Right hindlimb (tissue), 1 donor: ENCODE measurements at regions not wholly inside any gene's neighbourhood (a gene's known extent, or its start where the extent isn't known, plus 50 kb on each side); places are given as distances from the start of the nearest gene placed in this dataset.

ENCODE experiments used
- DNase-seq: peaks from one replicate; pipeline ENCODE4 v3.0.0-alpha.2; 2018

- DNase-seq: no peak
Measured at GRCh38 chr5:147037515-147038205, 159.1 kb upstream of the PPP2R2B start.

GRCh38 chr5:147040856-147041255, 162.3 kb upstream of the PPP2R2B start:
- no peak for DNase-seq

- no peak for DNase-seq
Measured at GRCh38 chr5:147044572-147045273, 166.2 kb upstream of the PPP2R2B start.

- DNase-seq: no peak
Measured at GRCh38 chr5:147045290-147045689, 166.7 kb upstream of the PPP2R2B start.

GRCh38 chr5:147046281-147046680, 167.7 kb upstream of the PPP2R2B start:
- no peak for DNase-seq

GRCh38 chr5:147046894-147047293, 168.3 kb upstream of the PPP2R2B start:
- no peak for DNase-seq

DNA sequence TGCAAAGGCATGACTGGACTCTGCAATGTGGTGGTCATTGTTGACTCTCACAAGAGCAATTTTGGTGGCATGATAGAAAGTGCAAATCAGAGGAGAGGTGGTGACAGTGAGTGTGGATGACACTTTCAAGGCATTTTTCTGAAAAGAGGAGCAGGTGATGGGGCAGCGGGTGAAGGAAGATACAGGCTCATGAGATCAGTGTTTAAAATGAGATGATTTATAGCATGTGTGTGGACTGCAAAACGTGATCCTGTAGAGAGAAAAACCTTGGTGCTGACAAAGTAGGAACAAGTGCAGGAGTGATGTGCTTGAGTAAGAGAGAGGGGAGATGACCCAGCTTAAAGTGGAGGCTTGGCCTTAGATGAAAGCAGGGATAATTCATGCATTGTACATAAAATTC, 171.2 kb upstream of the PPP2R2B start:
- no peak for DNase-seq

- no peak for DNase-seq
Measured at GRCh38 chr5:147050172-147050571, 171.6 kb upstream of the PPP2R2B start.

DNA sequence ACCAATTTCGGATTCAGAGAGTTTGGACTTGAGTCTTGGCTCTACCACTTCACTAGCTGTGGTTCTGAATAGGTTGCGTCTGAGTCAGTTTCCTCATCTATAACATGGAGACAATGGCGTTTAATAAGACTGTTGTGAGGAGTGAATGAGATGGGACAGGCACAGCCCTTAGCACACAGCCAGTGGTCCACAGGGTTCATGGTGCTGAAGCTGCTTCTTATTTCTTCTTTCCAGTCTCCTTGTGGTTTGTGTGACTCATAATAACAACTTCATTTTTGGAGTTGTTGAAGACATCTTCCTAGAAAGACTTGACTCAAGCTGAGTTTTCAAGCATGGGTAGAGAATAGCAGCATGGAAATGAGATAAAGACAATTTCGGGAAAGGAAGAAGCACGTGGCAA, 172.6 kb upstream of the PPP2R2B start:
- no peak for DNase-seq

DNA sequence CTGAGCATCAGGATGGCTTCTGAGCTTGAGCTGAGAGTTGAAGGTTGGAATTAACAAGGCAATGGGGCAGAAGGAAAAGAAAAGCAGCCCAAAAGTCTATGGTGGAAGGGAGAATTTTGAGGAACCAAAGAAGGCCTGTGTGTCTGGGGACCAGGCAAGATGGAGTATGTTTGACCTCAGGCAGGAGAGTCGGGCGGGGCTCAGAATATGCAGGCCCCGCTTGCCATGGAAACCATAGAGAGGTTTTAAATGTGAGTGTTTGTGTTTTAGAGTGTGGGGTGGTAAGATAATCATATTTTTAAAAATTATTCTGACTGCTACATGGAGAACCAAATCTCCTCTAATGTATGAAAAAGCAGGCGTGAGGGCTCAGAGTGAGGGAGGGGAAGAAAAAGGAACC, 174.0 kb upstream of the PPP2R2B start:
- no peak for DNase-seq

- DNase-seq: no peak
Measured at GRCh38 chr5:147055089-147055826, 176.7 kb upstream of the PPP2R2B start.

GRCh38 chr5:147055850-147056566, 177.5 kb upstream of the PPP2R2B start:
- DNase-seq: no peak

DNA sequence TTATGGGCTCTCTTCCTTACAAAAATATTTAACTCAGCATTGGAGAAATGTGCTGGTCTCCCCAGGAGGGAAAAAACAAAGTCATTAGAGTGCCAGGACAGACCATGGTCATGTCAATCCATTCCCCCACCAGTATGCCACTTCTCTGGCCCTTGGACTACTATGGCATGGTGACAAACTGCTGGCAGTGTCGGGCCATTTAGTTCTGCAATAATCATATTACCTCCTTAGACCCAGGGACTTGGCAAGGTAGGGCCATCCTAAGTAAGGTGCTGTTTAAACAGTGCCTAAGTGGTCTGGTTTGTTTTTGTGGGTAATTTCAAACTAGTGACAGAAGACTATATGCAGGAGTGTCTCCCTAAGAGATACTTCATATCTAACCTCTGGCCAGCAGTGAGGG, 177.8 kb upstream of the STK32A start:
- no peak for DNase-seq

DNA sequence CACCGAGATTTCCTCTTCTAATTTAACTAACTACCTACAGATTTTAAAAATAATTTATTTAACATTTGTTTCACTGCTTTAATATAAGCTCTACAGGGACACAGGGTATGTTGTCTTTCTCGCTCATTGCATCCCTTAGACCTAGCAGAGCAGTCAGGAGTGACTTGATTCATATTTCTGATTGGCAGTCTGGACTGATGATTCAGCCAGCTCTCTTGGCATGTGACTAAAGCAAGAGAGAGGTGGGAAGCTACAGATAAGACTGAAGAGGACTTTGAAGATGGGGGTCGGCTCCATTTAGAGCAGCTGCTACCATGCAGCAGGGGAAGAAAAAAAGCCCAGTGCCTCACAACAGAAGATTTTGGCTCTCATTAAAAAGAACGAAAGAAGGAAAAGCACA, 173.4 kb upstream of the STK32A start:
- no peak for DNase-seq

GRCh38 chr5:147062427-147062826, 172.4 kb upstream of the STK32A start:
- no peak for DNase-seq

DNA sequence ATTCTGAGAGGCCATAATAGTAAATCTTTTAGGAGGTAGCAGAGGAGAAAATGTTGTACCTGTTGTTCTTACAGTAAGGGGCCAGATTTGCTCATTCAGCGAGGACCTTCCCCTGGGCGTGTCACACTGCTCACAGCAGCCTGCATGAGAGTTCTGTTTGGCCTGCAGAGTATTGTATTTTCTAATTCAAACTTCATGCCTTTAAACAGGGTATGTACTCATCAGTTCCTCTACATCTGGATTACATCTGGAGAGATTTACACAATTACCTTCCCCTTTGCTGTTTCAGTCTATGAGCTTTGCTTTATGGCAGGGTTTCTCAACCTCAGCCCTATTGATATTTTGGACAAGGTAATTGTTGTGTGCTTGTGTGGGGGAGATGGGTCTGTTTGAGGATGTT, 170.9 kb upstream of the STK32A start:
- no peak for DNase-seq

DNA sequence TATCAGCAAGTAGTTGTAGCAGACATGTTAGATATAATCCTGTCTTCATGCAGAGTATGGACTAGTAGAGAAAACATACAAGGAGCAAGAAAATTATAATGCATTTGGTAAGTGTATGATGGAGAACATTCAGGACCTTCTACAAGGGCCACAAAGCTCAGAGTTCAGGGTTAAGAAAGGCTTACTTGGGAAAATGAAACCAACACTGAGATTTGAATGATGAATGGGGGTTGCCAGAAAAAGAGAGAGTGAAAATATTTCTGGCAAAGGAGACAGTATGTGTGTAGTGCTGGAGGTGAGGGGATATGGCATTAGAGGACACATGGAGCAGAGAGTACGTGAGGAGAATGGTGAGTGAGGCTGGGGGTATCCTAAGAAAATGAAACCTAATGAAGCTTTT, 169.8 kb upstream of the STK32A start:
- DNase-seq: no peak

- no peak for DNase-seq
Measured at GRCh38 chr5:147068998-147069397, 165.8 kb upstream of the STK32A start.

DNA sequence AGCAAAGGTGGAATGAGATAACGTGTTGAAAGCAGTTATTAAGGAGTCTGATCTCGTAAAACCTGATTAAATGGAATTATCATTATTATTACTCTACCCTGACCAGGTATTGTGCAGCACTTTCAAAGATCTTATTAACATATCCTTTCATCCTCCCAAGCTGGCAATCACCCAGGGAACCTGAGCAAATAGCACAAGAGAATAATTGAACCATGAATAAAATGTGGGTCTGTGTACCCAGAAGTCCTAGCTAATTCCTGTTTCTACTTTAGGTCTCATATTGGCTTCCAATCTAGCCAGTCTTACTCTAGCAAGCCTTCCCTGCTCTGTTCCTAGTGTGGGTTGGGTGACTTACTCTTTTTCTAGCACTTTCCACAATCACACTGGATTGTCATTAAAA, 162.2 kb upstream of the STK32A start:
- no peak for DNase-seq

- DNase-seq: no peak
Measured at GRCh38 chr5:147073098-147073497, 161.7 kb upstream of the STK32A start.

GRCh38 chr5:147075187-147075586, 159.6 kb upstream of the STK32A start:
- DNase-seq: no peak

- no peak for DNase-seq
Measured at GRCh38 chr5:147080391-147080790, 154.4 kb upstream of the STK32A start.

DNA sequence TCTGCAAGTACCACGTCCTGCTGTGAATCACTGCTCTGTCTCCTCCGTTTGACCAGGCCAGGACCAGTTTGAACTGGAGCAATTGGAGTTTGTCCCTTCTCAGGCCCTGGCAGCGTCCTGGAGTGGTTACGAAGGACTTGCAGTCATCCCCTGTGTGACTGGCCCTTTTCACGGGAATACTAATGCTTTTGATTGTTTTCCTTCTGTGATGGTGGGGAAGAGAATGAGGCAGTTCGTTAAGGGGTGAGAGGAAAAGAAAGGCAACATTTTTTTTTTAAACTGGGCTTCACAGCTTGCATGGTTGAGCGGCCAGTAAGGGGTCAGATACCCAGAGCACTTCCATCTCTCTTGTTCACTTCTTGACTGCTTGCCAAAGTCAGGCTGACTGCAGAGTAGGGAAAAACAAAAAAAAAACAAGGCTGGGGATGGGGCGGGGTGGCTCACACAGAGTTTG, 153.5 kb upstream of the STK32A start:
- DNase-seq: no peak
